ENCODE measurements at regions not wholly inside any gene's neighbourhood (a gene's known extent, or its start where the extent isn't known, plus 50 kb on each side); places are given as distances from the start of the nearest gene placed in this dataset.

DNA sequence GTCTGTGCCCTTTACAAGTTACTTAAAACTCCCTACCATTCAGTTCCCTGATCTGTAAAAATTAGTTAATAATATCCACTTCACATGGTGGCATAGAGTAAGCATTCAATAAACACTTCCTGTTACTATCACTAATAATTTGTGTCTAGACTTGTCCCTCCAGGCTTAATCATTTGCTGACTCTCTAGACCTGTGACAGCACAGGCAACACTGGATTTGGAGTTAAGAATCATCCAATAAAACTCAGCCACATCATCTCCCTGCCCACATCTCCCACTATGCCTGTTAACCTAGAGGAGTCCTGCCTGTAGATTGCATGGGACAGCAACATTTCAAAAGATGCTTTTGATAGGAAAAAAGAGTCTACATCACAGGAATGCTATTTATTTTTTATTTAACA lies 564.6 kb downstream of the MFSD1 start:
- Histone ChIP-seq H3K27me3 (ENCODE audit: insufficient read depth) (no peaks in the 10 kb centered on the region), H3K9me2 (no peaks in the 10 kb centered on the region), H3K27ac (ENCODE audit: low read depth in 2 of 2, low read length in 1 of 2) (no peak overlapping the region), H3K9ac (no peak overlapping the region), H4K20me1 (ENCODE audit: insufficient read depth) (no peaks in the 10 kb centered on the region), H3K4me3 (ENCODE audit: low read depth in 2 of 2, low read length in 1 of 2) (no peak overlapping the region), H2AFZ (ENCODE audit: low read depth) (no peak overlapping the region), H3F3A (replicated peaks; ENCODE audit: insufficient read depth) (no peaks in the 10 kb centered on the region), H3K4me1 (ENCODE audit: control insufficient read depth in 1 of 2, insufficient read depth in 2 of 2, low read depth in 1 of 2, low read length in 1 of 2) (no peaks in the 10 kb centered on the region), H3K79me2 (ENCODE audit: insufficient read depth) (no peaks in the 10 kb centered on the region), H3K4me2 (no peak overlapping the region), H3K9me3 (no peaks in the 10 kb centered on the region), H3K36me3 (replicated peaks in 1 of 2; ENCODE audit: control insufficient read depth in 1 of 2, insufficient read depth in 2 of 2, low read length in 1 of 2) (no peaks in the 10 kb centered on the region)
- ChIA-PET POLR2A (no interaction called here), CTCF (interaction anchor here (0.6 kb wide), 1 partner anchor 133 kb away, joined by 3 read pairs; no protein-coding TSS in a partner anchor)
- TF ChIP-seq RXRA (IDR thresholded peaks at IDR 0.05; ENCODE audit: borderline replicate concordance, low read depth) (no peak), MXI1 (IDR thresholded peaks at IDR 0.05; ENCODE audit: low read depth, low read length) (no peak), RAD21 (IDR thresholded peaks at IDR 0.05; ENCODE audit: low read length) (no peak), JUND (IDR thresholded peaks at IDR 0.05) (no peak)
- TF ChIP-seq, protein P1, sequence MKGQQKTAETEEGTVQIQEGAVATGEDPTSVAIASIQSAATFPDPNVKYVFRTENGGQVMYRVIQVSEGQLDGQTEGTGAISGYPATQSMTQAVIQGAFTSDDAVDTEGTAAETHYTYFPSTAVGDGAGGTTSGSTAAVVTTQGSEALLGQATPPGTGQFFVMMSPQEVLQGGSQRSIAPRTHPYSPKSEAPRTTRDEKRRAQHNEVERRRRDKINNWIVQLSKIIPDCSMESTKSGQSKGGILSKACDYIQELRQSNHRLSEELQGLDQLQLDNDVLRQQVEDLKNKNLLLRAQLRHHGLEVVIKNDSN (IDR thresholded peaks at IDR 0.05; ENCODE audit: borderline replicate concordance, low read depth), result no peak
- DNase-seq, result no peak

DNA sequence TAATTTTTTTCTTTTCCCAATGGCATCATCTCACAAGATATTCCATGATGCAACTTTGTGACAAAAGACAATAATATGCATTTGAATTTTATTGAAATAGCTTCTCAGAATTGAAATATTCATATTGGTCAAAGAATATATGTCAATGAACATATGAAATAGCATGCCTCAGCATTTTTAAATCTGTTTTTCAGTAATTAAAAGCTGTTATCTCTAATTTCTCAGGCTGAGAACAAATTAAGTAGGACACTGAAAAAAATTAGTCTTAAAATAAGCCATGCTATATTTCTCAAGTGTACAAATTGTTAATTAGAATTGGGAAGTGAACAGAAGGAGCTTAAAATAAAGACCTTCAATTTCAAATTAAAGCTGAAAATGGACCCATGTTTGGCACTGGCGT lies 570.1 kb downstream of the MFSD1 start:
- Histone ChIP-seq H3F3A (replicated peaks; ENCODE audit: insufficient read depth) (no peaks in the 10 kb centered on the region), H3K4me2 (no peak overlapping the region), H3K27ac (ENCODE audit: low read depth in 2 of 2, low read length in 1 of 2) (no peak overlapping the region), H3K9me3 (no peaks in the 10 kb centered on the region), H2AFZ (ENCODE audit: low read depth) (no peak overlapping the region), H3K9ac (no peak overlapping the region), H4K20me1 (ENCODE audit: insufficient read depth) (no peaks in the 10 kb centered on the region), H3K9me2 (no peaks in the 10 kb centered on the region), H3K36me3 (replicated peaks in 1 of 2; ENCODE audit: control insufficient read depth in 1 of 2, insufficient read depth in 2 of 2, low read length in 1 of 2) (no peaks in the 10 kb centered on the region), H3K4me1 (ENCODE audit: control insufficient read depth in 1 of 2, insufficient read depth in 2 of 2, low read depth in 1 of 2, low read length in 1 of 2) (no peaks in the 10 kb centered on the region), H3K79me2 (ENCODE audit: insufficient read depth) (no peaks in the 10 kb centered on the region), H3K27me3 (ENCODE audit: insufficient read depth) (no peaks in the 10 kb centered on the region), H3K4me3 (ENCODE audit: low read depth in 2 of 2, low read length in 1 of 2) (no peak overlapping the region)
- POLR2A ChIA-PET, result no interaction called here
- DNase-seq, result no peak
- CTCF ChIA-PET, result interaction anchor here (0.7 to 1.7 kb wide), 2 partner anchors 10 to 22 kb away, joined by 3 to 5 read pairs; no protein-coding TSS in a partner anchor
- TF ChIP-seq GABPA (IDR thresholded peaks at IDR 0.05; ENCODE audit: low read depth) (no peak), MEF2A (IDR thresholded peaks at IDR 0.05; ENCODE audit: borderline replicate concordance, low read depth) (no peak), EP300 (IDR thresholded peaks at IDR 0.05; ENCODE audit: borderline replicate concordance in 1 of 2, low read depth in 1 of 2, low read length in 1 of 2) (no peak), YY1 (IDR thresholded peaks at IDR 0.05; ENCODE audit: low read depth) (no peak), CHD2 (IDR thresholded peaks at IDR 0.05; ENCODE audit: low read length, partially characterized antibody) (no peak), POLR2AphosphoS5 (IDR thresholded peaks at IDR 0.05; ENCODE audit: low read depth, low read length) (no peak), RXRA (IDR thresholded peaks at IDR 0.05; ENCODE audit: borderline replicate concordance, low read depth) (no peak), NFIC (IDR thresholded peaks at IDR 0.05; ENCODE audit: borderline replicate concordance) (no peak), EZH2phosphoT487 (IDR thresholded peaks at IDR 0.05; ENCODE audit: borderline replicate concordance, low read depth) (no peak), FOXJ3 (CRISPR knock-in tag; IDR thresholded peaks at IDR 0.05) (no peak)
- TF ChIP-seq, protein P2, sequence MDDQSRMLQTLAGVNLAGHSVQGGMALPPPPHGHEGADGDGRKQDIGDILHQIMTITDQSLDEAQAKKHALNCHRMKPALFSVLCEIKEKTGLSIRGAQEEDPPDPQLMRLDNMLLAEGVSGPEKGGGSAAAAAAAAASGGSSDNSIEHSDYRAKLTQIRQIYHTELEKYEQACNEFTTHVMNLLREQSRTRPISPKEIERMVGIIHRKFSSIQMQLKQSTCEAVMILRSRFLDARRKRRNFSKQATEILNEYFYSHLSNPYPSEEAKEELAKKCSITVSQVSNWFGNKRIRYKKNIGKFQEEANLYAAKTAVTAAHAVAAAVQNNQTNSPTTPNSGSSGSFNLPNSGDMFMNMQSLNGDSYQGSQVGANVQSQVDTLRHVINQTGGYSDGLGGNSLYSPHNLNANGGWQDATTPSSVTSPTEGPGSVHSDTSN (IDR thresholded peaks at IDR 0.05), result no peak
- TF ChIP-seq, protein P3, sequence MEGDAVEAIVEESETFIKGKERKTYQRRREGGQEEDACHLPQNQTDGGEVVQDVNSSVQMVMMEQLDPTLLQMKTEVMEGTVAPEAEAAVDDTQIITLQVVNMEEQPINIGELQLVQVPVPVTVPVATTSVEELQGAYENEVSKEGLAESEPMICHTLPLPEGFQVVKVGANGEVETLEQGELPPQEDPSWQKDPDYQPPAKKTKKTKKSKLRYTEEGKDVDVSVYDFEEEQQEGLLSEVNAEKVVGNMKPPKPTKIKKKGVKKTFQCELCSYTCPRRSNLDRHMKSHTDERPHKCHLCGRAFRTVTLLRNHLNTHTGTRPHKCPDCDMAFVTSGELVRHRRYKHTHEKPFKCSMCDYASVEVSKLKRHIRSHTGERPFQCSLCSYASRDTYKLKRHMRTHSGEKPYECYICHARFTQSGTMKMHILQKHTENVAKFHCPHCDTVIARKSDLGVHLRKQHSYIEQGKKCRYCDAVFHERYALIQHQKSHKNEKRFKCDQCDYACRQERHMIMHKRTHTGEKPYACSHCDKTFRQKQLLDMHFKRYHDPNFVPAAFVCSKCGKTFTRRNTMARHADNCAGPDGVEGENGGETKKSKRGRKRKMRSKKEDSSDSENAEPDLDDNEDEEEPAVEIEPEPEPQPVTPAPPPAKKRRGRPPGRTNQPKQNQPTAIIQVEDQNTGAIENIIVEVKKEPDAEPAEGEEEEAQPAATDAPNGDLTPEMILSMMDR (IDR thresholded peaks at IDR 0.05), result no peak
- TF ChIP-seq, protein P4, sequence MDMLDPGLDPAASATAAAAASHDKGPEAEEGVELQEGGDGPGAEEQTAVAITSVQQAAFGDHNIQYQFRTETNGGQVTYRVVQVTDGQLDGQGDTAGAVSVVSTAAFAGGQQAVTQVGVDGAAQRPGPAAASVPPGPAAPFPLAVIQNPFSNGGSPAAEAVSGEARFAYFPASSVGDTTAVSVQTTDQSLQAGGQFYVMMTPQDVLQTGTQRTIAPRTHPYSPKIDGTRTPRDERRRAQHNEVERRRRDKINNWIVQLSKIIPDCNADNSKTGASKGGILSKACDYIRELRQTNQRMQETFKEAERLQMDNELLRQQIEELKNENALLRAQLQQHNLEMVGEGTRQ (IDR thresholded peaks at IDR 0.05; ENCODE audit: borderline replicate concordance, low read depth, low read length), result no peak
- TF ChIP-seq, protein P1 (IDR thresholded peaks at IDR 0.05; ENCODE audit: borderline replicate concordance, low read depth), result no peak
- TF ChIP-seq, protein P5, sequence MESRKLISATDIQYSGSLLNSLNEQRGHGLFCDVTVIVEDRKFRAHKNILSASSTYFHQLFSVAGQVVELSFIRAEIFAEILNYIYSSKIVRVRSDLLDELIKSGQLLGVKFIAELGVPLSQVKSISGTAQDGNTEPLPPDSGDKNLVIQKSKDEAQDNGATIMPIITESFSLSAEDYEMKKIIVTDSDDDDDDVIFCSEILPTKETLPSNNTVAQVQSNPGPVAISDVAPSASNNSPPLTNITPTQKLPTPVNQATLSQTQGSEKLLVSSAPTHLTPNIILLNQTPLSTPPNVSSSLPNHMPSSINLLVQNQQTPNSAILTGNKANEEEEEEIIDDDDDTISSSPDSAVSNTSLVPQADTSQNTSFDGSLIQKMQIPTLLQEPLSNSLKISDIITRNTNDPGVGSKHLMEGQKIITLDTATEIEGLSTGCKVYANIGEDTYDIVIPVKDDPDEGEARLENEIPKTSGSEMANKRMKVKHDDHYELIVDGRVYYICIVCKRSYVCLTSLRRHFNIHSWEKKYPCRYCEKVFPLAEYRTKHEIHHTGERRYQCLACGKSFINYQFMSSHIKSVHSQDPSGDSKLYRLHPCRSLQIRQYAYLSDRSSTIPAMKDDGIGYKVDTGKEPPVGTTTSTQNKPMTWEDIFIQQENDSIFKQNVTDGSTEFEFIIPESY (IDR thresholded peaks at IDR 0.05; ENCODE audit: borderline replicate concordance, low read depth), result no peak
- 25% methylated on average over 1 of the region's 1 CpG for WGBS (ENCODE audit: low lambda C conversion rate)
